ENCODE measurements at regions not wholly inside any gene's neighbourhood (a gene's known extent, or its start where the extent isn't known, plus 50 kb on each side); places are given as distances from the start of the nearest gene placed in this dataset.

GRCh38 chr1:168636642-168637111 lies 60.3 kb downstream of the XCL1 start:
- TF ChIP-seq CTCF (IDR thresholded peaks at IDR 0.05; ENCODE audit: low read depth, low read length, missing input control) (no peak), TAF1 (conservative IDR thresholded peaks at IDR 0.05) (no peak), EGR1 (IDR thresholded peaks at IDR 0.05; ENCODE audit: low read depth in 2 of 2) (no peak), JUND (IDR thresholded peaks at IDR 0.05) (no peak)

Data from liver (tissue), 3 donors.